Activated CD4-positive, alpha-beta T cell treated with anti-CD3 and anti-CD28 coated beads, Interleukin-2, amount 10 ng/mL, durations not matched to agents 7 days and 5 days (primary cell): ENCODE measurements at regions not wholly inside any gene's neighbourhood (a gene's known extent, or its start where the extent isn't known, plus 50 kb on each side); places are given as distances from the start of the nearest gene placed in this dataset.

Experiments
- CTCF ChIA-PET: fragments of 350-600 bp; sonication (Branson Sonifier 250); formaldehyde crosslinking; loops from one replicate; lab custom pipeline; 2021; ENCODE audit warnings: antibody characterized with exemption; lab: Charles Lee
- POLR2A ChIA-PET: fragments of 350-600 bp; sonication (Branson Sonifier 250); formaldehyde crosslinking; loops from one replicate; lab custom pipeline; 2021; ENCODE audit warnings: antibody characterized with exemption; lab: Charles Lee
- DNase-seq: peaks from one replicate; pipeline ENCODE4 v3.0.0-alpha.2; 2020
- H3K27ac Mint-ChIP-seq: one replicate; pipeline ENCODE4 v1.8.0; 2021; ENCODE audit warnings: mild to moderate bottlenecking, moderate library complexity, mixed read lengths
- H3K27me3 Mint-ChIP-seq: one replicate; pipeline ENCODE4 v1.8.0; 2021; ENCODE audit warnings: mixed read lengths
- H3K36me3 Mint-ChIP-seq: one replicate; pipeline ENCODE4 v1.8.0; 2021; ENCODE audit warnings: low read depth, mixed read lengths
- H3K4me1 Mint-ChIP-seq: one replicate; pipeline ENCODE4 v1.8.0; 2021; ENCODE audit warnings: mixed read lengths
- H3K4me3 Mint-ChIP-seq: one replicate; pipeline ENCODE4 v1.8.0; 2021; ENCODE audit warnings: mild to moderate bottlenecking, moderate library complexity, mixed read lengths
- H3K9me3 Mint-ChIP-seq: one replicate; pipeline ENCODE4 v1.8.0; 2021; ENCODE audit warnings: mixed read lengths

GRCh38 chr1:58994664-58995063 lies 210.8 kb upstream of the JUN start:
- H3K4me1 Mint-ChIP-seq, result peaks cover 28% of the 10 kb centered on the region
- H3K9me3 Mint-ChIP-seq, result peaks cover 5% of the 10 kb centered on the region
- no peak for DNase-seq
- ChIA-PET POLR2A (no interaction called here), CTCF (interaction anchor here (1.4 kb wide), 2 partner anchors 15 to 18 kb away, joined by 3 to 4 read pairs; no protein-coding TSS in a partner anchor)
- H3K36me3 Mint-ChIP-seq, result no peaks in the 10 kb centered on the region
- H3K4me3 Mint-ChIP-seq, result no peak overlapping the region
- H3K27me3 Mint-ChIP-seq, result no peaks in the 10 kb centered on the region
- H3K27ac Mint-ChIP-seq, result no peak overlapping the region

GRCh38 chr1:58996341-58997059 lies 212.7 kb upstream of the JUN start:
- CTCF ChIA-PET, result interaction anchor here (0.6 to 1.0 kb wide), 2 partner anchors 18 to 269 kb away, joined by 4 to 6 read pairs; no protein-coding TSS in a partner anchor
- peaks cover 1% of the 10 kb centered on the region for H3K9me3 Mint-ChIP-seq
- H3K4me1 Mint-ChIP-seq, result peaks cover 22% of the 10 kb centered on the region
- POLR2A ChIA-PET, result no interaction called here
- no peaks in the 10 kb centered on the region for H3K36me3 Mint-ChIP-seq
- H3K27me3 Mint-ChIP-seq, result no peaks in the 10 kb centered on the region
- no peak overlapping the region for H3K4me3 Mint-ChIP-seq
- DNase-seq, result no peak
- no peak overlapping the region for H3K27ac Mint-ChIP-seq

- Mint-ChIP-seq H3K27ac (no peak overlapping the region), H3K27me3 (no peaks in the 10 kb centered on the region), H3K36me3 (no peaks in the 10 kb centered on the region), H3K9me3 (no peaks in the 10 kb centered on the region), H3K4me3 (no peak overlapping the region), H3K4me1 (peaks cover 21% of the 10 kb centered on the region)
- DNase-seq, result no peak
- CTCF ChIA-PET, result interaction anchor here (1.0 kb wide), 1 partner anchor 17 kb away, joined by 6 read pairs; no protein-coding TSS in a partner anchor
- POLR2A ChIA-PET, result no interaction called here
Measured at GRCh38 chr1:58997060-58997411, 213.2 kb upstream of the JUN start.

- no peak for DNase-seq
- no peak overlapping the region for H3K4me3 Mint-ChIP-seq
- no peaks in the 10 kb centered on the region for H3K9me3 Mint-ChIP-seq
- ChIA-PET CTCF (interaction anchor here (0.6 to 1.0 kb wide), 3 partner anchors 17 to 54 kb away, joined by 4 to 6 read pairs (median 4); no protein-coding TSS in a partner anchor), POLR2A (no interaction called here)
- no peaks in the 10 kb centered on the region for H3K36me3 Mint-ChIP-seq
- peaks cover 21% of the 10 kb centered on the region for H3K4me1 Mint-ChIP-seq
- peak overlapping the region; percentile 3 for H3K27ac Mint-ChIP-seq
- no peaks in the 10 kb centered on the region for H3K27me3 Mint-ChIP-seq
Measured at GRCh38 chr1:58997637-58998036, 213.8 kb upstream of the JUN start.

- Mint-ChIP-seq H3K36me3 (no peaks in the 10 kb centered on the region), H3K4me3 (no peak overlapping the region), H3K9me3 (no peaks in the 10 kb centered on the region), H3K27me3 (no peaks in the 10 kb centered on the region), H3K4me1 (peaks cover 23% of the 10 kb centered on the region), H3K27ac (no peak overlapping the region)
- ChIA-PET CTCF (interaction anchor here (0.8 to 2.5 kb wide), 6 partner anchors 8 to 28 kb away, joined by 3 to 15 read pairs (median 6); no protein-coding TSS in a partner anchor), POLR2A (interaction anchor here (0.6 kb wide), 1 partner anchor 96 kb away, joined by 3 read pairs; no protein-coding TSS in a partner anchor)
- DNase-seq, result no peak
Measured at GRCh38 chr1:58999676-59000075, 215.8 kb upstream of the JUN start.

- ChIA-PET CTCF (no interaction called here), POLR2A (no interaction called here)
- Mint-ChIP-seq H3K4me1 (peaks cover 39% of the 10 kb centered on the region), H3K27ac (no peak overlapping the region), H3K36me3 (peaks cover 2% of the 10 kb centered on the region), H3K4me3 (no peak overlapping the region), H3K9me3 (no peaks in the 10 kb centered on the region), H3K27me3 (no peaks in the 10 kb centered on the region)
- DNase-seq, result no peak
Measured at GRCh38 chr1:59004755-59005154, 220.9 kb upstream of the JUN start.

- ChIA-PET CTCF (no interaction called here), POLR2A (no interaction called here)
- no peak for DNase-seq
- H3K9me3 Mint-ChIP-seq, result no peaks in the 10 kb centered on the region
- peaks cover 2% of the 10 kb centered on the region for H3K36me3 Mint-ChIP-seq
- no peak overlapping the region for H3K4me3 Mint-ChIP-seq
- no peaks in the 10 kb centered on the region for H3K27me3 Mint-ChIP-seq
- peak overlapping the region; percentile 6 for H3K27ac Mint-ChIP-seq
- peaks cover 39% of the 10 kb centered on the region for H3K4me1 Mint-ChIP-seq
Measured at GRCh38 chr1:59005491-59006288, 221.8 kb upstream of the JUN start.

GRCh38 chr1:59006289-59006658 lies 222.4 kb upstream of the JUN start:
- DNase-seq, result no peak
- POLR2A ChIA-PET, result no interaction called here

GRCh38 chr1:59006932-59007331 lies 223.1 kb upstream of the JUN start:
- H3K9me3 Mint-ChIP-seq, result no peaks in the 10 kb centered on the region
- H3K4me3 Mint-ChIP-seq, result no peak overlapping the region

More at GRCh38 chr1:59006289-59006658, 222.4 kb upstream of the JUN start:
- Mint-ChIP-seq H3K36me3 (peaks cover 2% of the 10 kb centered on the region), H3K4me3 (no peak overlapping the region), H3K4me1 (peaks cover 39% of the 10 kb centered on the region), H3K9me3 (no peaks in the 10 kb centered on the region), H3K27me3 (peaks cover under 1% of the 10 kb centered on the region), H3K27ac (no peak overlapping the region)
- CTCF ChIA-PET, result no interaction called here

GRCh38 chr1:59007429-59007819 lies 223.6 kb upstream of the JUN start:
- Mint-ChIP-seq H3K27ac (no peak overlapping the region), H3K4me1 (peaks cover 39% of the 10 kb centered on the region), H3K36me3 (peaks cover 2% of the 10 kb centered on the region), H3K27me3 (peaks cover 5% of the 10 kb centered on the region), H3K4me3 (no peak overlapping the region), H3K9me3 (no peaks in the 10 kb centered on the region)
- no peak for DNase-seq
- ChIA-PET CTCF (interaction anchor here (0.6 kb wide), 1 partner anchor 36 kb away, joined by 3 read pairs; no protein-coding TSS in a partner anchor), POLR2A (no interaction called here)

More at GRCh38 chr1:59006932-59007331, 223.1 kb upstream of the JUN start:
- POLR2A ChIA-PET, result no interaction called here
- Mint-ChIP-seq H3K36me3 (peaks cover 2% of the 10 kb centered on the region), H3K27ac (no peak overlapping the region), H3K4me1 (peaks cover 39% of the 10 kb centered on the region), H3K27me3 (peaks cover 5% of the 10 kb centered on the region)
- CTCF ChIA-PET, result interaction anchor here (0.6 kb wide), 1 partner anchor 35 kb away, joined by 3 read pairs; no protein-coding TSS in a partner anchor
- no peak for DNase-seq

- ChIA-PET POLR2A (no interaction called here), CTCF (interaction anchor here (1.7 kb wide), 1 partner anchor 12 kb away, joined by 4 read pairs; no protein-coding TSS in a partner anchor)
- H3K4me1 Mint-ChIP-seq, result peaks cover 43% of the 10 kb centered on the region
- peaks cover 2% of the 10 kb centered on the region for H3K36me3 Mint-ChIP-seq
- no peaks in the 10 kb centered on the region for H3K9me3 Mint-ChIP-seq
- peaks cover 5% of the 10 kb centered on the region for H3K27me3 Mint-ChIP-seq
- DNase-seq, result peak; percentile 11
- H3K27ac Mint-ChIP-seq, result peak overlapping the region; percentile 73
- H3K4me3 Mint-ChIP-seq, result no peak overlapping the region
Measured at GRCh38 chr1:59007820-59008598, 224.2 kb upstream of the JUN start.

GRCh38 chr1:59008599-59009347 lies 224.9 kb upstream of the JUN start:
- Mint-ChIP-seq H3K36me3 (peaks cover 2% of the 10 kb centered on the region), H3K27me3 (peaks cover 5% of the 10 kb centered on the region), H3K27ac (peak overlapping the region; percentile 73), H3K4me1 (peaks cover 44% of the 10 kb centered on the region), H3K4me3 (no peak overlapping the region), H3K9me3 (no peaks in the 10 kb centered on the region)
- ChIA-PET CTCF (interaction anchor here (1.7 kb wide), 1 partner anchor 12 kb away, joined by 4 read pairs; no protein-coding TSS in a partner anchor), POLR2A (no interaction called here)
- DNase-seq, result no peak
